ENCODE measurements at regions not wholly inside any gene's neighbourhood (a gene's known extent, or its start where the extent isn't known, plus 50 kb on each side); places are given as distances from the start of the nearest gene placed in this dataset.

GRCh38 chr6:21678990-21679389 is 85.4 kb downstream of the SOX4 start:
- no peak overlapping the region for H3K27ac Mint-ChIP-seq (ENCODE audit: low read depth)
- ATAC-seq (replicated peaks; ENCODE audit: extremely low read depth, poor library complexity, severe bottlenecking) (no peak), DNase-seq (ENCODE audit: low spot score in 2 of 2) (no peak)
- H3K4me3 Mint-ChIP-seq, result no peak overlapping the region
- H3K36me3 Mint-ChIP-seq (ENCODE audit: insufficient read depth), result peaks cover 2% of the 10 kb centered on the region
- no peaks in the 10 kb centered on the region for H3K4me1 Mint-ChIP-seq
- H3K9me3 Mint-ChIP-seq, result no peaks in the 10 kb centered on the region
- H3K27me3 Mint-ChIP-seq, result peaks cover 2% of the 10 kb centered on the region

- no peak overlapping the region for H3K27ac Mint-ChIP-seq (ENCODE audit: low read depth)
- DNase-seq (ENCODE audit: low spot score in 2 of 2) (no peak), ATAC-seq (replicated peaks; ENCODE audit: extremely low read depth, poor library complexity, severe bottlenecking) (no peak)
- H3K9me3 Mint-ChIP-seq, result no peaks in the 10 kb centered on the region
- H3K4me1 Mint-ChIP-seq, result no peaks in the 10 kb centered on the region
- H3K27me3 Mint-ChIP-seq, result no peaks in the 10 kb centered on the region
- H3K4me3 Mint-ChIP-seq, result no peak overlapping the region
- H3K36me3 Mint-ChIP-seq (ENCODE audit: insufficient read depth), result peaks cover 2% of the 10 kb centered on the region
Measured at GRCh38 chr6:21679761-21680265, 86.3 kb downstream of the SOX4 start.

GRCh38 chr6:21680611-21681010 is 87.1 kb downstream of the SOX4 start:
- ATAC-seq (replicated peaks; ENCODE audit: extremely low read depth, poor library complexity, severe bottlenecking) (no peak), DNase-seq (ENCODE audit: low spot score in 2 of 2) (no peak)
- Mint-ChIP-seq H3K27me3 (no peaks in the 10 kb centered on the region), H3K36me3 (ENCODE audit: insufficient read depth) (peaks cover 2% of the 10 kb centered on the region), H3K9me3 (no peaks in the 10 kb centered on the region), H3K4me1 (no peaks in the 10 kb centered on the region), H3K27ac (ENCODE audit: low read depth) (no peak overlapping the region), H3K4me3 (no peak overlapping the region)

GRCh38 chr6:21690489-21690888 is 96.9 kb downstream of the SOX4 start:
- no peak for DNase-seq (ENCODE audit: low spot score in 2 of 2)
- H3K9me3 Mint-ChIP-seq, result peaks cover 8% of the 10 kb centered on the region
- H3K27me3 Mint-ChIP-seq, result no peaks in the 10 kb centered on the region
- H3K4me1 Mint-ChIP-seq, result no peaks in the 10 kb centered on the region
- no peak for ATAC-seq (replicated peaks; ENCODE audit: extremely low read depth, poor library complexity, severe bottlenecking)
- H3K27ac Mint-ChIP-seq (ENCODE audit: low read depth), result no peak overlapping the region
- H3K36me3 Mint-ChIP-seq (ENCODE audit: insufficient read depth), result no peaks in the 10 kb centered on the region
- H3K4me3 Mint-ChIP-seq, result no peak overlapping the region

GRCh38 chr6:21691685-21692346 is 98.3 kb downstream of the SOX4 start:
- Mint-ChIP-seq H3K27ac (ENCODE audit: low read depth) (no peak overlapping the region), H3K4me3 (no peak overlapping the region), H3K9me3 (peaks cover 8% of the 10 kb centered on the region), H3K36me3 (ENCODE audit: insufficient read depth) (no peaks in the 10 kb centered on the region), H3K27me3 (no peaks in the 10 kb centered on the region), H3K4me1 (no peaks in the 10 kb centered on the region)
- ATAC-seq (replicated peaks; ENCODE audit: extremely low read depth, poor library complexity, severe bottlenecking), result no peak
- DNase-seq (ENCODE audit: low spot score in 2 of 2), result no peak

GRCh38 chr6:21692721-21693120 is 99.2 kb downstream of the SOX4 start:
- DNase-seq (ENCODE audit: low spot score in 2 of 2) (no peak), ATAC-seq (replicated peaks; ENCODE audit: extremely low read depth, poor library complexity, severe bottlenecking) (no peak)
- H3K9me3 Mint-ChIP-seq, result peaks cover 4% of the 10 kb centered on the region
- no peaks in the 10 kb centered on the region for H3K27me3 Mint-ChIP-seq
- no peak overlapping the region for H3K4me3 Mint-ChIP-seq
- H3K36me3 Mint-ChIP-seq (ENCODE audit: insufficient read depth), result no peaks in the 10 kb centered on the region
- no peak overlapping the region for H3K27ac Mint-ChIP-seq (ENCODE audit: low read depth)
- no peaks in the 10 kb centered on the region for H3K4me1 Mint-ChIP-seq

GRCh38 chr6:21694168-21694567 is 100.6 kb downstream of the SOX4 start:
- Mint-ChIP-seq H3K36me3 (ENCODE audit: insufficient read depth) (no peaks in the 10 kb centered on the region), H3K4me1 (no peaks in the 10 kb centered on the region), H3K27me3 (no peaks in the 10 kb centered on the region), H3K4me3 (no peak overlapping the region), H3K27ac (ENCODE audit: low read depth) (no peak overlapping the region), H3K9me3 (peaks cover 5% of the 10 kb centered on the region)
- ATAC-seq (replicated peaks; ENCODE audit: extremely low read depth, poor library complexity, severe bottlenecking) (no peak), DNase-seq (ENCODE audit: low spot score in 2 of 2) (no peak)

GRCh38 chr6:21707524-21708319 is 114.2 kb downstream of the SOX4 start:
- Mint-ChIP-seq H3K36me3 (ENCODE audit: insufficient read depth) (no peaks in the 10 kb centered on the region), H3K9me3 (no peaks in the 10 kb centered on the region), H3K4me3 (no peak overlapping the region), H3K27ac (ENCODE audit: low read depth) (no peak overlapping the region), H3K4me1 (no peaks in the 10 kb centered on the region), H3K27me3 (no peaks in the 10 kb centered on the region)
- ATAC-seq (replicated peaks; ENCODE audit: extremely low read depth, poor library complexity, severe bottlenecking) (no peak), DNase-seq (ENCODE audit: low spot score in 2 of 2) (no peak)

GRCh38 chr6:21708320-21708580 is 114.7 kb downstream of the SOX4 start:
- Mint-ChIP-seq H3K27me3 (no peaks in the 10 kb centered on the region), H3K36me3 (ENCODE audit: insufficient read depth) (no peaks in the 10 kb centered on the region), H3K4me1 (no peaks in the 10 kb centered on the region), H3K9me3 (no peaks in the 10 kb centered on the region), H3K4me3 (no peak overlapping the region), H3K27ac (ENCODE audit: low read depth) (no peak overlapping the region)
- DNase-seq (ENCODE audit: low spot score in 2 of 2), result no peak
- no peak for ATAC-seq (replicated peaks; ENCODE audit: extremely low read depth, poor library complexity, severe bottlenecking)

GRCh38 chr6:21710216-21710615 is 116.7 kb downstream of the SOX4 start:
- Mint-ChIP-seq H3K4me3 (no peak overlapping the region), H3K36me3 (ENCODE audit: insufficient read depth) (no peaks in the 10 kb centered on the region), H3K9me3 (no peaks in the 10 kb centered on the region), H3K4me1 (no peaks in the 10 kb centered on the region), H3K27ac (ENCODE audit: low read depth) (no peak overlapping the region), H3K27me3 (no peaks in the 10 kb centered on the region)
- ATAC-seq (replicated peaks; ENCODE audit: extremely low read depth, poor library complexity, severe bottlenecking) (no peak), DNase-seq (ENCODE audit: low spot score in 2 of 2) (no peak)

- Mint-ChIP-seq H3K27me3 (no peaks in the 10 kb centered on the region), H3K27ac (ENCODE audit: low read depth) (no peak overlapping the region), H3K36me3 (ENCODE audit: insufficient read depth) (no peaks in the 10 kb centered on the region), H3K4me3 (no peak overlapping the region), H3K4me1 (no peaks in the 10 kb centered on the region), H3K9me3 (no peaks in the 10 kb centered on the region)
- ATAC-seq (replicated peaks; ENCODE audit: extremely low read depth, poor library complexity, severe bottlenecking) (no peak), DNase-seq (ENCODE audit: low spot score in 2 of 2) (no peak)
Measured at GRCh38 chr6:21710908-21711627, 117.5 kb downstream of the SOX4 start.

GRCh38 chr6:21712213-21712612 is 118.7 kb downstream of the SOX4 start:
- no peaks in the 10 kb centered on the region for H3K4me1 Mint-ChIP-seq
- no peak overlapping the region for H3K4me3 Mint-ChIP-seq
- no peaks in the 10 kb centered on the region for H3K36me3 Mint-ChIP-seq (ENCODE audit: insufficient read depth)
- no peaks in the 10 kb centered on the region for H3K9me3 Mint-ChIP-seq
- DNase-seq (ENCODE audit: low spot score in 2 of 2), result no peak
- H3K27me3 Mint-ChIP-seq, result no peaks in the 10 kb centered on the region
- no peak for ATAC-seq (replicated peaks; ENCODE audit: extremely low read depth, poor library complexity, severe bottlenecking)
- H3K27ac Mint-ChIP-seq (ENCODE audit: low read depth), result no peak overlapping the region

GRCh38 chr6:21713481-21713880 is 119.9 kb downstream of the SOX4 start:
- H3K27ac Mint-ChIP-seq (ENCODE audit: low read depth), result no peak overlapping the region
- no peak for DNase-seq (ENCODE audit: low spot score in 2 of 2)
- no peaks in the 10 kb centered on the region for H3K36me3 Mint-ChIP-seq (ENCODE audit: insufficient read depth)
- H3K4me3 Mint-ChIP-seq, result no peak overlapping the region
- no peaks in the 10 kb centered on the region for H3K9me3 Mint-ChIP-seq
- H3K4me1 Mint-ChIP-seq, result no peaks in the 10 kb centered on the region
- ATAC-seq (replicated peaks; ENCODE audit: extremely low read depth, poor library complexity, severe bottlenecking), result no peak
- no peaks in the 10 kb centered on the region for H3K27me3 Mint-ChIP-seq
